ENCODE measurements at regions not wholly inside any gene's neighbourhood (a gene's known extent, or its start where the extent isn't known, plus 50 kb on each side); places are given as distances from the start of the nearest gene placed in this dataset.

GRCh38 chr1:188889166-188889565, 1588.5 kb downstream of the BRINP3 start:
- Histone ChIP-seq H3K27ac (ENCODE audit: low read depth, low read length) (no peak overlapping the region), H3K4ac (ENCODE audit: low read depth, low read length) (no peak overlapping the region), H3K9ac (ENCODE audit: low read length) (no peak overlapping the region), H3K79me2 (ENCODE audit: control insufficient read depth, insufficient read depth, low read length, poor library complexity) (no peaks in the 10 kb centered on the region), H2BK120ac (ENCODE audit: insufficient read depth, low read length, poor library complexity) (no peak overlapping the region), H3K4me3 (ENCODE audit: low read depth, low read length) (no peak overlapping the region), H2BK12ac (ENCODE audit: low read length) (no peak overlapping the region), H3K27me3 (ENCODE audit: insufficient read depth, low read length) (no peaks in the 10 kb centered on the region), H3K79me1 (ENCODE audit: low read length) (no peaks in the 10 kb centered on the region), H3K4me2 (ENCODE audit: low read length) (no peak overlapping the region), H4K12ac (ENCODE audit: low read depth, low read length) (no peak overlapping the region), H2AFZ (ENCODE audit: insufficient read depth, low read length, poor library complexity) (no peak overlapping the region), H4K91ac (ENCODE audit: low read depth, low read length) (no peak overlapping the region), H2AK5ac (ENCODE audit: low read length) (no peak overlapping the region), H3K14ac (ENCODE audit: low read length) (no peak overlapping the region), H4K8ac (ENCODE audit: low read depth, low read length) (no peak overlapping the region), H3K4me1 (ENCODE audit: control insufficient read depth in 1 of 2, insufficient read depth in 2 of 2, low read length in 2 of 2) (no peaks in the 10 kb centered on the region), H3K36me3 (ENCODE audit: control insufficient read depth in 1 of 2, insufficient read depth in 2 of 2, low read length in 2 of 2) (no peaks in the 10 kb centered on the region), H3K18ac (ENCODE audit: low read length) (no peak overlapping the region), H2BK5ac (ENCODE audit: low read depth, low read length, poor library complexity) (no peak overlapping the region), H3K9me3 (ENCODE audit: insufficient read depth, low read depth, low read length) (no peaks in the 10 kb centered on the region), H3K23ac (ENCODE audit: low read length) (no peak overlapping the region)
- DNase-seq, result no peak
- WGBS (ENCODE audit: extremely low coverage, insufficient coverage, insufficient read length), result no CpG with 5 or more reads among the region's 7 CpGs

GRCh38 chr1:188891958-188892357, 1585.7 kb downstream of the BRINP3 start:
- Histone ChIP-seq H4K91ac (ENCODE audit: low read depth, low read length) (no peak overlapping the region), H3K27ac (ENCODE audit: low read depth, low read length) (no peak overlapping the region), H3K79me2 (ENCODE audit: control insufficient read depth, insufficient read depth, low read length, poor library complexity) (no peaks in the 10 kb centered on the region), H4K12ac (ENCODE audit: low read depth, low read length) (no peak overlapping the region), H3K79me1 (ENCODE audit: low read length) (no peaks in the 10 kb centered on the region), H3K23ac (ENCODE audit: low read length) (no peak overlapping the region), H2BK120ac (ENCODE audit: insufficient read depth, low read length, poor library complexity) (no peak overlapping the region), H2BK12ac (ENCODE audit: low read length) (no peak overlapping the region), H2AFZ (ENCODE audit: insufficient read depth, low read length, poor library complexity) (no peak overlapping the region), H3K9ac (ENCODE audit: low read length) (no peak overlapping the region), H2AK5ac (ENCODE audit: low read length) (no peak overlapping the region), H3K4me2 (ENCODE audit: low read length) (no peak overlapping the region), H3K27me3 (ENCODE audit: insufficient read depth, low read length) (no peaks in the 10 kb centered on the region), H3K4ac (ENCODE audit: low read depth, low read length) (no peak overlapping the region), H4K8ac (ENCODE audit: low read depth, low read length) (no peak overlapping the region), H3K36me3 (ENCODE audit: control insufficient read depth in 1 of 2, insufficient read depth in 2 of 2, low read length in 2 of 2) (no peaks in the 10 kb centered on the region), H3K18ac (ENCODE audit: low read length) (no peak overlapping the region), H3K9me3 (ENCODE audit: insufficient read depth, low read depth, low read length) (no peaks in the 10 kb centered on the region), H3K14ac (ENCODE audit: low read length) (no peak overlapping the region), H3K4me3 (ENCODE audit: low read depth, low read length) (no peak overlapping the region), H2BK5ac (ENCODE audit: low read depth, low read length, poor library complexity) (no peak overlapping the region), H3K4me1 (ENCODE audit: control insufficient read depth in 1 of 2, insufficient read depth in 2 of 2, low read length in 2 of 2) (no peaks in the 10 kb centered on the region)
- no CpG with 5 or more reads among the region's 4 CpGs for WGBS (ENCODE audit: extremely low coverage, insufficient coverage, insufficient read length)
- no peak for DNase-seq

- no CpG with 5 or more reads among the region's 3 CpGs for WGBS (ENCODE audit: extremely low coverage, insufficient coverage, insufficient read length)
- no peaks in the 10 kb centered on the region for H3K79me2 ChIP-seq (ENCODE audit: control insufficient read depth, insufficient read depth, low read length, poor library complexity)
- no peak overlapping the region for H4K8ac ChIP-seq (ENCODE audit: low read depth, low read length)
- H4K12ac ChIP-seq (ENCODE audit: low read depth, low read length), result no peak overlapping the region
- H3K36me3 ChIP-seq (ENCODE audit: control insufficient read depth in 1 of 2, insufficient read depth in 2 of 2, low read length in 2 of 2), result no peaks in the 10 kb centered on the region
- H3K9ac ChIP-seq (ENCODE audit: low read length), result no peak overlapping the region
- H2AK5ac ChIP-seq (ENCODE audit: low read length), result no peak overlapping the region
- H2BK12ac ChIP-seq (ENCODE audit: low read length), result no peak overlapping the region
- H3K23ac ChIP-seq (ENCODE audit: low read length), result no peak overlapping the region
- no peak overlapping the region for H2AFZ ChIP-seq (ENCODE audit: insufficient read depth, low read length, poor library complexity)
- no peak overlapping the region for H2BK120ac ChIP-seq (ENCODE audit: insufficient read depth, low read length, poor library complexity)
- no peaks in the 10 kb centered on the region for H3K9me3 ChIP-seq (ENCODE audit: insufficient read depth, low read depth, low read length)
- H3K14ac ChIP-seq (ENCODE audit: low read length), result no peak overlapping the region
- no peaks in the 10 kb centered on the region for H3K79me1 ChIP-seq (ENCODE audit: low read length)
- H3K4me1 ChIP-seq (ENCODE audit: control insufficient read depth in 1 of 2, insufficient read depth in 2 of 2, low read length in 2 of 2), result no peaks in the 10 kb centered on the region
- H2BK5ac ChIP-seq (ENCODE audit: low read depth, low read length, poor library complexity), result no peak overlapping the region
- H3K4me2 ChIP-seq (ENCODE audit: low read length), result no peak overlapping the region
- H3K4me3 ChIP-seq (ENCODE audit: low read depth, low read length), result no peak overlapping the region
- no peak overlapping the region for H3K27ac ChIP-seq (ENCODE audit: low read depth, low read length)
- H3K4ac ChIP-seq (ENCODE audit: low read depth, low read length), result no peak overlapping the region
- peak in 1 of 2 donors; percentile 1 for DNase-seq
- no peaks in the 10 kb centered on the region for H3K27me3 ChIP-seq (ENCODE audit: insufficient read depth, low read length)
- H3K18ac ChIP-seq (ENCODE audit: low read length), result no peak overlapping the region
- H4K91ac ChIP-seq (ENCODE audit: low read depth, low read length), result no peak overlapping the region
Measured at GRCh38 chr1:188895611-188896010, 1582.1 kb downstream of the BRINP3 start.

GRCh38 chr1:188903241-188903640, 1574.4 kb downstream of the BRINP3 start:
- H2AK5ac ChIP-seq (ENCODE audit: low read length), result no peak overlapping the region
- H3K4ac ChIP-seq (ENCODE audit: low read depth, low read length), result no peak overlapping the region
- H3K27ac ChIP-seq (ENCODE audit: low read depth, low read length), result no peak overlapping the region
- H3K9me3 ChIP-seq (ENCODE audit: insufficient read depth, low read depth, low read length), result no peaks in the 10 kb centered on the region
- H2BK12ac ChIP-seq (ENCODE audit: low read length), result no peak overlapping the region
- no peak overlapping the region for H4K8ac ChIP-seq (ENCODE audit: low read depth, low read length)
- no peaks in the 10 kb centered on the region for H3K79me2 ChIP-seq (ENCODE audit: control insufficient read depth, insufficient read depth, low read length, poor library complexity)
- no peak overlapping the region for H2BK120ac ChIP-seq (ENCODE audit: insufficient read depth, low read length, poor library complexity)
- H3K9ac ChIP-seq (ENCODE audit: low read length), result no peak overlapping the region
- H3K36me3 ChIP-seq (ENCODE audit: control insufficient read depth in 1 of 2, insufficient read depth in 2 of 2, low read length in 2 of 2), result no peaks in the 10 kb centered on the region
- no peak overlapping the region for H2AFZ ChIP-seq (ENCODE audit: insufficient read depth, low read length, poor library complexity)
- no peak overlapping the region for H4K12ac ChIP-seq (ENCODE audit: low read depth, low read length)
- no peaks in the 10 kb centered on the region for H3K4me1 ChIP-seq (ENCODE audit: control insufficient read depth in 1 of 2, insufficient read depth in 2 of 2, low read length in 2 of 2)
- H3K14ac ChIP-seq (ENCODE audit: low read length), result no peak overlapping the region
- no peak for DNase-seq
- H3K4me2 ChIP-seq (ENCODE audit: low read length), result no peak overlapping the region
- H3K4me3 ChIP-seq (ENCODE audit: low read depth, low read length), result no peak overlapping the region
- no peaks in the 10 kb centered on the region for H3K27me3 ChIP-seq (ENCODE audit: insufficient read depth, low read length)
- H2BK5ac ChIP-seq (ENCODE audit: low read depth, low read length, poor library complexity), result no peak overlapping the region
- H3K79me1 ChIP-seq (ENCODE audit: low read length), result no peaks in the 10 kb centered on the region
- H3K18ac ChIP-seq (ENCODE audit: low read length), result no peak overlapping the region
- H4K91ac ChIP-seq (ENCODE audit: low read depth, low read length), result no peak overlapping the region
- H3K23ac ChIP-seq (ENCODE audit: low read length), result no peak overlapping the region

All from trophoblast cell (in vitro differentiated cells and primary cell).